ENCODE measurements at regions not wholly inside any gene's neighbourhood (a gene's known extent, or its start where the extent isn't known, plus 50 kb on each side); places are given as distances from the start of the nearest gene placed in this dataset.

GRCh38 chr12:19924360-19924759 is 444.0 kb upstream of the PDE3A start:
- Histone ChIP-seq H3K36me3 (ENCODE audit: insufficient read depth, low read length) (no peaks in the 10 kb centered on the region), H3K9me3 (ENCODE audit: low read length) (no peaks in the 10 kb centered on the region), H3K4me1 (ENCODE audit: insufficient read depth, low read length) (no peaks in the 10 kb centered on the region), H3K4me3 (ENCODE audit: low read length) (no peak overlapping the region), H3K27me3 (ENCODE audit: insufficient read depth, low read length, poor library complexity, severe bottlenecking) (no peaks in the 10 kb centered on the region), H3K27ac (ENCODE audit: low read depth, low read length) (no peak overlapping the region)
- H3K36me3 Mint-ChIP-seq: no peaks in the 10 kb centered on the region
- no peak for DNase-seq
- ChIA-PET CTCF (no interaction called here), POLR2A (no interaction called here)
- no peak overlapping the region for H3K4me3 Mint-ChIP-seq
- no peaks in the 10 kb centered on the region for H3K4me1 Mint-ChIP-seq
- H3K27me3 Mint-ChIP-seq: peaks cover 0 to 7% of the 10 kb centered on the region in 2 donors
- no peaks in the 10 kb centered on the region for H3K9me3 Mint-ChIP-seq
- no peak overlapping the region for H3K27ac Mint-ChIP-seq

GRCh38 chr12:19925841-19926240 is 442.5 kb upstream of the PDE3A start:
- Mint-ChIP-seq H3K4me3 (no peak overlapping the region), H3K4me1 (no peaks in the 10 kb centered on the region), H3K27ac (no peak overlapping the region), H3K27me3 (peaks cover 0 to 7% of the 10 kb centered on the region in 2 donors), H3K9me3 (no peaks in the 10 kb centered on the region), H3K36me3 (no peaks in the 10 kb centered on the region)
- H3K9me3 ChIP-seq (ENCODE audit: low read length): no peaks in the 10 kb centered on the region
- no peaks in the 10 kb centered on the region for H3K27me3 ChIP-seq (ENCODE audit: insufficient read depth, low read length, poor library complexity, severe bottlenecking)
- H3K27ac ChIP-seq (ENCODE audit: low read depth, low read length): no peak overlapping the region
- H3K36me3 ChIP-seq (ENCODE audit: insufficient read depth, low read length): no peaks in the 10 kb centered on the region
- H3K4me1 ChIP-seq (ENCODE audit: insufficient read depth, low read length): no peaks in the 10 kb centered on the region
- POLR2A ChIA-PET: no interaction called here
- DNase-seq: no peak
- no peak overlapping the region for H3K4me3 ChIP-seq (ENCODE audit: low read length)
- CTCF ChIA-PET: no interaction called here

- no peak overlapping the region for H3K4me3 Mint-ChIP-seq
These were observed 442.1 kb upstream of the PDE3A start for GRCh38 chr12:19926266-19926665.

GRCh38 chr12:19927661-19928060 is 440.7 kb upstream of the PDE3A start:
- H3K9me3 Mint-ChIP-seq: no peaks in the 10 kb centered on the region
- Histone ChIP-seq H3K27me3 (ENCODE audit: insufficient read depth, low read length, poor library complexity, severe bottlenecking) (no peaks in the 10 kb centered on the region), H3K36me3 (ENCODE audit: insufficient read depth, low read length) (no peaks in the 10 kb centered on the region), H3K9me3 (ENCODE audit: low read length) (no peaks in the 10 kb centered on the region), H3K27ac (ENCODE audit: low read depth, low read length) (no peak overlapping the region), H3K4me3 (ENCODE audit: low read length) (no peak overlapping the region), H3K4me1 (ENCODE audit: insufficient read depth, low read length) (no peaks in the 10 kb centered on the region)
- ChIA-PET CTCF (no interaction called here), POLR2A (no interaction called here)
- DNase-seq: no peak
- H3K36me3 Mint-ChIP-seq: no peaks in the 10 kb centered on the region
- peaks cover 4 to 7% of the 10 kb centered on the region in 2 donors for H3K27me3 Mint-ChIP-seq
- no peak overlapping the region for H3K4me3 Mint-ChIP-seq
- no peak overlapping the region for H3K27ac Mint-ChIP-seq
- no peaks in the 10 kb centered on the region for H3K4me1 Mint-ChIP-seq

More at GRCh38 chr12:19926266-19926665, 442.1 kb upstream of the PDE3A start:
- H3K36me3 ChIP-seq (ENCODE audit: insufficient read depth, low read length): no peaks in the 10 kb centered on the region
- no peak overlapping the region for H3K27ac Mint-ChIP-seq
- CTCF ChIA-PET: no interaction called here
- no peaks in the 10 kb centered on the region for H3K27me3 ChIP-seq (ENCODE audit: insufficient read depth, low read length, poor library complexity, severe bottlenecking)
- no peaks in the 10 kb centered on the region for H3K9me3 Mint-ChIP-seq
- no peaks in the 10 kb centered on the region for H3K4me1 Mint-ChIP-seq
- H3K27ac ChIP-seq (ENCODE audit: low read depth, low read length): no peak overlapping the region
- H3K27me3 Mint-ChIP-seq: peaks cover 0 to 7% of the 10 kb centered on the region in 2 donors
- H3K36me3 Mint-ChIP-seq: no peaks in the 10 kb centered on the region
- POLR2A ChIA-PET: no interaction called here
- no peak overlapping the region for H3K4me3 ChIP-seq (ENCODE audit: low read length)
- DNase-seq: no peak
- H3K9me3 ChIP-seq (ENCODE audit: low read length): no peaks in the 10 kb centered on the region
- H3K4me1 ChIP-seq (ENCODE audit: insufficient read depth, low read length): no peaks in the 10 kb centered on the region

- Mint-ChIP-seq H3K9me3 (peaks cover 0 to 1% (median 0%) of the 10 kb centered on the region in 5 donors), H3K4me1 (no peaks in the 10 kb centered on the region), H3K27me3 (peaks cover 3 to 19% of the 10 kb centered on the region in 2 donors), H3K27ac (no peak overlapping the region), H3K4me3 (no peak overlapping the region), H3K36me3 (no peaks in the 10 kb centered on the region)
- H3K27me3 ChIP-seq (ENCODE audit: insufficient read depth, low read length, poor library complexity, severe bottlenecking): no peaks in the 10 kb centered on the region
- H3K27ac ChIP-seq (ENCODE audit: low read depth, low read length): no peak overlapping the region
- H3K9me3 ChIP-seq (ENCODE audit: low read length): no peaks in the 10 kb centered on the region
- H3K36me3 ChIP-seq (ENCODE audit: insufficient read depth, low read length): no peaks in the 10 kb centered on the region
- ChIA-PET POLR2A (no interaction called here), CTCF (no interaction called here)
- DNase-seq: no peak
- no peaks in the 10 kb centered on the region for H3K4me1 ChIP-seq (ENCODE audit: insufficient read depth, low read length)
- H3K4me3 ChIP-seq (ENCODE audit: low read length): no peak overlapping the region
These were observed 435.9 kb upstream of the PDE3A start for GRCh38 chr12:19932413-19932812.

- no peak overlapping the region for H3K4me3 Mint-ChIP-seq
- H3K9me3 Mint-ChIP-seq: peaks cover 0 to 1% (median 0%) of the 10 kb centered on the region in 5 donors
- ChIA-PET POLR2A (no interaction called here), CTCF (no interaction called here)
- no peaks in the 10 kb centered on the region for H3K4me1 Mint-ChIP-seq
- no peaks in the 10 kb centered on the region for H3K36me3 ChIP-seq (ENCODE audit: insufficient read depth, low read length)
- H3K4me1 ChIP-seq (ENCODE audit: insufficient read depth, low read length): no peaks in the 10 kb centered on the region
- H3K27me3 Mint-ChIP-seq: peaks cover 0 to 24% of the 10 kb centered on the region in 2 donors
- no peak for DNase-seq
- H3K27ac ChIP-seq (ENCODE audit: low read depth, low read length): no peak overlapping the region
- H3K4me3 ChIP-seq (ENCODE audit: low read length): no peak overlapping the region
- no peaks in the 10 kb centered on the region for H3K36me3 Mint-ChIP-seq
- H3K9me3 ChIP-seq (ENCODE audit: low read length): no peaks in the 10 kb centered on the region
- no peak overlapping the region for H3K27ac Mint-ChIP-seq
- H3K27me3 ChIP-seq (ENCODE audit: insufficient read depth, low read length, poor library complexity, severe bottlenecking): no peaks in the 10 kb centered on the region
These were observed 434.4 kb upstream of the PDE3A start for GRCh38 chr12:19933924-19934323.

GRCh38 chr12:19937161-19937560 is 431.2 kb upstream of the PDE3A start:
- Mint-ChIP-seq H3K36me3 (no peaks in the 10 kb centered on the region), H3K4me3 (no peak overlapping the region), H3K4me1 (no peaks in the 10 kb centered on the region), H3K27ac (no peak overlapping the region), H3K9me3 (peaks cover 0 to 1% (median 0%) of the 10 kb centered on the region in 5 donors), H3K27me3 (peaks cover 0 to 18% of the 10 kb centered on the region in 2 donors)
- Histone ChIP-seq H3K4me3 (ENCODE audit: low read length) (no peak overlapping the region), H3K27ac (ENCODE audit: low read depth, low read length) (no peak overlapping the region), H3K4me1 (ENCODE audit: insufficient read depth, low read length) (no peaks in the 10 kb centered on the region), H3K27me3 (ENCODE audit: insufficient read depth, low read length, poor library complexity, severe bottlenecking) (no peaks in the 10 kb centered on the region), H3K36me3 (ENCODE audit: insufficient read depth, low read length) (no peaks in the 10 kb centered on the region), H3K9me3 (ENCODE audit: low read length) (no peaks in the 10 kb centered on the region)
- ChIA-PET CTCF (no interaction called here), POLR2A (no interaction called here)
- DNase-seq: no peak

GRCh38 chr12:19938031-19938430 is 430.3 kb upstream of the PDE3A start:
- no peaks in the 10 kb centered on the region for H3K36me3 ChIP-seq (ENCODE audit: insufficient read depth, low read length)
- no peak overlapping the region for H3K27ac ChIP-seq (ENCODE audit: low read depth, low read length)
- H3K9me3 Mint-ChIP-seq: peaks cover 0 to 1% (median 0%) of the 10 kb centered on the region in 5 donors
- no peak overlapping the region for H3K4me3 Mint-ChIP-seq
- H3K36me3 Mint-ChIP-seq: no peaks in the 10 kb centered on the region
- H3K4me1 Mint-ChIP-seq: no peaks in the 10 kb centered on the region
- POLR2A ChIA-PET: no interaction called here
- H3K9me3 ChIP-seq (ENCODE audit: low read length): no peaks in the 10 kb centered on the region
- no peak overlapping the region for H3K27ac Mint-ChIP-seq
- CTCF ChIA-PET: no interaction called here
- no peaks in the 10 kb centered on the region for H3K27me3 ChIP-seq (ENCODE audit: insufficient read depth, low read length, poor library complexity, severe bottlenecking)
- DNase-seq: no peak
- H3K4me1 ChIP-seq (ENCODE audit: insufficient read depth, low read length): no peaks in the 10 kb centered on the region
- H3K27me3 Mint-ChIP-seq: peaks cover 0 to 17% of the 10 kb centered on the region in 2 donors
- H3K4me3 ChIP-seq (ENCODE audit: low read length): no peak overlapping the region

- Mint-ChIP-seq H3K4me3 (no peak overlapping the region), H3K27ac (no peak overlapping the region), H3K4me1 (no peaks in the 10 kb centered on the region), H3K27me3 (peaks cover 0 to 15% of the 10 kb centered on the region in 2 donors), H3K9me3 (peaks cover 0 to 1% (median 0%) of the 10 kb centered on the region in 5 donors), H3K36me3 (no peaks in the 10 kb centered on the region)
- H3K9me3 ChIP-seq (ENCODE audit: low read length): no peaks in the 10 kb centered on the region
- no peak for DNase-seq
- no peak overlapping the region for H3K4me3 ChIP-seq (ENCODE audit: low read length)
- ChIA-PET CTCF (no interaction called here), POLR2A (no interaction called here)
- no peaks in the 10 kb centered on the region for H3K36me3 ChIP-seq (ENCODE audit: insufficient read depth, low read length)
- H3K4me1 ChIP-seq (ENCODE audit: insufficient read depth, low read length): no peaks in the 10 kb centered on the region
- H3K27me3 ChIP-seq (ENCODE audit: insufficient read depth, low read length, poor library complexity, severe bottlenecking): no peaks in the 10 kb centered on the region
- no peak overlapping the region for H3K27ac ChIP-seq (ENCODE audit: low read depth, low read length)
These were observed 429.8 kb upstream of the PDE3A start for GRCh38 chr12:19938491-19938890.
